Fibroblast of lung (primary cell): ENCODE measurements at regions not wholly inside any gene's neighbourhood (a gene's known extent, or its start where the extent isn't known, plus 50 kb on each side); places are given as distances from the start of the nearest gene placed in this dataset.

ENCODE experiments used
- DNase-seq, 2 donors: peaks; one replicate each; pipeline versions ENCODE4 v3.0.0 to v3.0.0-alpha.2; 2010; ENCODE audit warnings: low read depth in 2 of 2
- H2AFZ ChIP-seq: 2 replicates; pipeline ENCODE4 v1.5.1; 2012; ENCODE audit warnings: low read length, control low read depth, inconsistent platforms
- H3K27ac ChIP-seq: 2 replicates; pipeline ENCODE4 v1.5.1; 2011; ENCODE audit warnings: low read length, control low read depth; ENCODE audit not compliant: insufficient read depth
- H3K27me3 ChIP-seq: 2 replicates; pipeline ENCODE4 v1.5.1; 2011; ENCODE audit warnings: mild to moderate bottlenecking, low read length; ENCODE audit not compliant: control insufficient read depth, insufficient read depth
- H3K36me3 ChIP-seq: 2 replicates; pipeline ENCODE4 v1.5.1; 2011; ENCODE audit warnings: low read length; ENCODE audit not compliant: control insufficient read depth, insufficient read depth
- H3K4me1 ChIP-seq: 2 replicates; pipeline ENCODE4 v1.5.1; 2011; ENCODE audit warnings: low read length; ENCODE audit not compliant: control insufficient read depth, insufficient read depth; ENCODE audit errors: extremely low read depth
- H3K4me2 ChIP-seq: 2 replicates; pipeline ENCODE4 v1.5.1; 2011; ENCODE audit warnings: low read length, control low read depth; ENCODE audit not compliant: insufficient read depth; ENCODE audit errors: extremely low read depth
- H3K4me3 ChIP-seq, 4 experiments: fragments of 200-600 bp in 1 of 4; sonication (generic) in 1 of 4; replicated peaks in 1 of 4; 2 replicates each; pipeline ENCODE4 v1.5.1; 2011 to 2016; ENCODE audit warnings: low read length in 4 of 4, low read depth in 3 of 4, mild to moderate bottlenecking in 3 of 4, control low read depth in 2 of 4, inconsistent platforms in 1 of 4, mixed read lengths in 1 of 4; ENCODE audit not compliant: insufficient read depth in 1 of 4; ENCODE audit errors: control extremely low read depth in 1 of 4
- H3K79me2 ChIP-seq: 2 replicates; pipeline ENCODE4 v1.5.1; 2012; ENCODE audit warnings: mild to moderate bottlenecking, low read length, inconsistent platforms; ENCODE audit not compliant: control insufficient read depth, insufficient read depth
- H3K9ac ChIP-seq: 2 replicates; pipeline ENCODE4 v1.5.1; 2011; ENCODE audit warnings: mild to moderate bottlenecking, low read length, control low read depth; ENCODE audit not compliant: insufficient read depth
- H3K9me3 ChIP-seq: 2 replicates; pipeline ENCODE4 v1.5.1; 2012; ENCODE audit warnings: low read depth, low read length; ENCODE audit not compliant: control insufficient read depth, insufficient read depth
- H4K20me1 ChIP-seq: 2 replicates; pipeline ENCODE4 v1.5.1; 2011; ENCODE audit warnings: low read length; ENCODE audit not compliant: control insufficient read depth, insufficient read depth; ENCODE audit errors: extremely low read depth
- EZH2 ChIP-seq: IDR thresholded peaks from 2 replicates; pipeline ENCODE4 v1.5.1; 2012; ENCODE audit warnings: low read length, control low read depth, mild to moderate bottlenecking; ENCODE audit errors: missing control alignments
- TF ChIP-seq, protein P1 (sequence below), 2 donors: IDR thresholded peaks in 1 of 2; conservative IDR thresholded peaks in 1 of 2; 1 replicate in 1 of 2; 2 replicates in 1 of 2; pipeline ENCODE4 v1.5.1; 2011 to 2012; ENCODE audit warnings: low read length in 2 of 2, control low read depth in 1 of 2, inconsistent platforms in 1 of 2, low read depth in 1 of 2, mild to moderate bottlenecking in 1 of 2

DNA sequence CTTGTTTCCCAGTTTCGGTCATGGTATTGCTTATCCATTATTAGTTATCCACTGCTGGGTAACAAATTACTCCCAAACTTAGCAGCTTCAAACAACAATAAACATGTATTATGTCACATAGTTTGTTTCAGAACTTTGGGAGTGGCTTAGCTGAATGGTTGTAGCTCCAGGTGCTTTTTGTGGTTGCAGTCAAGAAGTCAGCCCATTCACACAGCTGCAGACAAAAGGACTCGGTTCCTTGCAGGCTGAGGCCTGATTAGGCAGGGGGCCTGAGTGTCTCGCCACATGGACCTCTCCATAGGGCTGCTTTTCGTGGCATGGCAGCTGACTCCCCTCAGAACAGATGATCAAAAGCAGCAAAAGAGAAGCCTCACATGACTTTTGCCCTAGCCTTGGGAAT lies 58.2 kb upstream of the ITGA4 start:
- no peaks in the 10 kb centered on the region for H3K4me1 ChIP-seq
- H2AFZ ChIP-seq: no peak overlapping the region
- no peaks in the 10 kb centered on the region for H4K20me1 ChIP-seq
- DNase-seq: no peak
- H3K79me2 ChIP-seq: no peaks in the 10 kb centered on the region
- no peak overlapping the region for H3K4me2 ChIP-seq
- H3K4me3 ChIP-seq: no peak overlapping the region
- no peaks in the 10 kb centered on the region for H3K9me3 ChIP-seq
- no peak overlapping the region for H3K9ac ChIP-seq
- no peaks in the 10 kb centered on the region for H3K36me3 ChIP-seq
- H3K27me3 ChIP-seq: no peaks in the 10 kb centered on the region
- TF ChIP-seq, protein P1, sequence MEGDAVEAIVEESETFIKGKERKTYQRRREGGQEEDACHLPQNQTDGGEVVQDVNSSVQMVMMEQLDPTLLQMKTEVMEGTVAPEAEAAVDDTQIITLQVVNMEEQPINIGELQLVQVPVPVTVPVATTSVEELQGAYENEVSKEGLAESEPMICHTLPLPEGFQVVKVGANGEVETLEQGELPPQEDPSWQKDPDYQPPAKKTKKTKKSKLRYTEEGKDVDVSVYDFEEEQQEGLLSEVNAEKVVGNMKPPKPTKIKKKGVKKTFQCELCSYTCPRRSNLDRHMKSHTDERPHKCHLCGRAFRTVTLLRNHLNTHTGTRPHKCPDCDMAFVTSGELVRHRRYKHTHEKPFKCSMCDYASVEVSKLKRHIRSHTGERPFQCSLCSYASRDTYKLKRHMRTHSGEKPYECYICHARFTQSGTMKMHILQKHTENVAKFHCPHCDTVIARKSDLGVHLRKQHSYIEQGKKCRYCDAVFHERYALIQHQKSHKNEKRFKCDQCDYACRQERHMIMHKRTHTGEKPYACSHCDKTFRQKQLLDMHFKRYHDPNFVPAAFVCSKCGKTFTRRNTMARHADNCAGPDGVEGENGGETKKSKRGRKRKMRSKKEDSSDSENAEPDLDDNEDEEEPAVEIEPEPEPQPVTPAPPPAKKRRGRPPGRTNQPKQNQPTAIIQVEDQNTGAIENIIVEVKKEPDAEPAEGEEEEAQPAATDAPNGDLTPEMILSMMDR (conservative IDR thresholded peaks at IDR 0.05 in 1 of 2, IDR thresholded peaks at IDR 0.05 in 1 of 2; ENCODE audit: low read depth in 1 of 2, low read length in 2 of 2): no peak
- TF ChIP-seq EZH2: no peak
- H3K27ac ChIP-seq: no peak overlapping the region

DNA sequence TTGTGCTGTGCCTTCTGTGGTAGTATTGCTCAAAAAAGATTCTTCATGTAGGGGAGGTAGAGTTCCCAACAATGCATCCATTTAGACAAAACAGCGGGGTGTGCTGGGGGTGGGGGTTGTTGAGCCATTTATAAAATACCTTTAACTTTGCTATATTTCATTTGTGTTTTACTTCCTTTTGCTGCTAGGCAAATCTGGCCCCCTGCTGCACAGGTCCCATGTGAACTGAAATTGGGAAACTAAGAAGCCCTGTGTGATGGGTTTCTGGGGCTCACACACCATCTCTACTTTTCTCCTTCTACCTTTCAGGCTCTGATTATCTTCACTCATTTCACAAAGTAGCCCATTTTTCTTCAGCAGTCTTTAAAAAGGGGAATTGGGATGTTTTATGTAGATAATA lies 52.7 kb upstream of the ITGA4 start:
- H3K36me3 ChIP-seq: no peaks in the 10 kb centered on the region
- no peaks in the 10 kb centered on the region for H4K20me1 ChIP-seq
- no peak overlapping the region for H2AFZ ChIP-seq
- no peak overlapping the region for H3K27ac ChIP-seq
- no peaks in the 10 kb centered on the region for H3K9me3 ChIP-seq
- no peak overlapping the region for H3K4me3 ChIP-seq
- H3K4me2 ChIP-seq: no peak overlapping the region
- DNase-seq: no peak
- no peak for TF ChIP-seq EZH2
- TF ChIP-seq, protein P1 (conservative IDR thresholded peaks at IDR 0.05 in 1 of 2, IDR thresholded peaks at IDR 0.05 in 1 of 2; ENCODE audit: low read depth in 1 of 2, low read length in 2 of 2): no peak
- no peaks in the 10 kb centered on the region for H3K4me1 ChIP-seq
- H3K79me2 ChIP-seq: no peaks in the 10 kb centered on the region
- no peak overlapping the region for H3K9ac ChIP-seq
- H3K27me3 ChIP-seq: no peaks in the 10 kb centered on the region

DNA sequence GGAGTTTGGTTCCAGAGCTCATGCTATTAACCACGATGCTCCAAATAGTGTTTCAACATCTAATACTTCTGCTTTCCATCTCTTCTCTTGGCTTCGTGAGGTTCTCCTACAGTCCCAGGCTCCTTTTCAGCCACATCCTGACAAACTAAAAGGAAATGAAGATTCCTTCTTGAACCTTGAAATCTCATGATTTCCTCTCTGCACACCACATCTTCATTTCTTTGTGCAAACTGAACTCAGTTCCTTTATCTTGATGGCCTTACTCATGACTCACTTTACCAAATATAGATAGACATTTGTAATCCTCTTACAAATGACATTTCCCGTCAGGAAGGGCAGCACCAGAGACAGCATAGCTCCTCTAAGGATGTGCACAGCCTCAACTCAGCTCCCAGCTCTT lies 50.0 kb upstream of the ITGA4 start:
- no peaks in the 10 kb centered on the region for H3K27me3 ChIP-seq
- peak in 1 of 2 donors; percentile 14 for DNase-seq

More for the DNA sequence above, 50.0 kb upstream of the ITGA4 start:
- Histone ChIP-seq H3K79me2 (no peaks in the 10 kb centered on the region), H3K4me3 (no peak overlapping the region), H3K9ac (no peak overlapping the region), H3K4me1 (no peaks in the 10 kb centered on the region), H3K9me3 (no peaks in the 10 kb centered on the region), H3K27ac (no peak overlapping the region), H3K36me3 (no peaks in the 10 kb centered on the region), H3K4me2 (no peak overlapping the region), H2AFZ (no peak overlapping the region), H4K20me1 (no peaks in the 10 kb centered on the region)
- TF ChIP-seq, protein P1 (conservative IDR thresholded peaks at IDR 0.05 in 1 of 2, IDR thresholded peaks at IDR 0.05 in 1 of 2; ENCODE audit: low read depth in 1 of 2, low read length in 2 of 2): no peak
- TF ChIP-seq EZH2: no peak
